Esophagus muscularis mucosa (tissue), 3 donors: ENCODE measurements at regions not wholly inside any gene's neighbourhood (a gene's known extent, or its start where the extent isn't known, plus 50 kb on each side); places are given as distances from the start of the nearest gene placed in this dataset.

Experiments
- POLR2AphosphoS5 ChIP-seq, 2 donors: sonication (generic); formaldehyde crosslinking; IDR thresholded peaks; one replicate each; pipeline ENCODE4 v1.6.1; 2017; ENCODE audit warnings: antibody characterized with exemption in 2 of 2
- TF ChIP-seq, protein P1 (sequence below), 3 experiments: fragments of 200-600 bp in 2 of 3; fragments of 450-650 bp in 1 of 3; sonication (generic) in 2 of 3; IDR thresholded peaks; one replicate each; pipeline ENCODE4 v1.5.1; 2017 to 2019; ENCODE audit warnings: antibody characterized with exemption in 3 of 3, mild to moderate bottlenecking in 2 of 3, moderate library complexity in 1 of 3

- TF ChIP-seq POLR2AphosphoS5 (IDR thresholded peaks at IDR 0.05), result no peak
- TF ChIP-seq, protein P1, sequence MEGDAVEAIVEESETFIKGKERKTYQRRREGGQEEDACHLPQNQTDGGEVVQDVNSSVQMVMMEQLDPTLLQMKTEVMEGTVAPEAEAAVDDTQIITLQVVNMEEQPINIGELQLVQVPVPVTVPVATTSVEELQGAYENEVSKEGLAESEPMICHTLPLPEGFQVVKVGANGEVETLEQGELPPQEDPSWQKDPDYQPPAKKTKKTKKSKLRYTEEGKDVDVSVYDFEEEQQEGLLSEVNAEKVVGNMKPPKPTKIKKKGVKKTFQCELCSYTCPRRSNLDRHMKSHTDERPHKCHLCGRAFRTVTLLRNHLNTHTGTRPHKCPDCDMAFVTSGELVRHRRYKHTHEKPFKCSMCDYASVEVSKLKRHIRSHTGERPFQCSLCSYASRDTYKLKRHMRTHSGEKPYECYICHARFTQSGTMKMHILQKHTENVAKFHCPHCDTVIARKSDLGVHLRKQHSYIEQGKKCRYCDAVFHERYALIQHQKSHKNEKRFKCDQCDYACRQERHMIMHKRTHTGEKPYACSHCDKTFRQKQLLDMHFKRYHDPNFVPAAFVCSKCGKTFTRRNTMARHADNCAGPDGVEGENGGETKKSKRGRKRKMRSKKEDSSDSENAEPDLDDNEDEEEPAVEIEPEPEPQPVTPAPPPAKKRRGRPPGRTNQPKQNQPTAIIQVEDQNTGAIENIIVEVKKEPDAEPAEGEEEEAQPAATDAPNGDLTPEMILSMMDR (IDR thresholded peaks at IDR 0.05), result no peak
Observed at GRCh38 chrX:36803151-36803550, 205.0 kb upstream of the FAM47C start.
